Activated T-cell treated with anti-CD3 and anti-CD28 coated beads, Interleukin-2, amount 50 U/mL, for 72 hours (primary cell): ENCODE measurements at regions not wholly inside any gene's neighbourhood (a gene's known extent, or its start where the extent isn't known, plus 50 kb on each side); places are given as distances from the start of the nearest gene placed in this dataset.
"Not testable (repeated sequence)": the region's sequence is repeated elsewhere in the genome, so short reads cannot be mapped to it uniquely, and the experiment has no call there.

Source experiments
- ATAC-seq, 2 donors: fragments of 150-1000 bp; cut with Tn5 transposase; replicated peaks in 1 of 2; 2 replicates each; pipeline ENCODE4 v1.10.0; 2021; ENCODE audit warnings: moderate library complexity in 2 of 2, mild to moderate bottlenecking in 1 of 2
- DNase-seq, 2 donors: peaks; one replicate each; pipeline ENCODE4 v3.0.0; 2021 to 2022; ENCODE audit warnings: mixed read lengths in 1 of 2
- H3K27ac Mint-ChIP-seq: one replicate; pipeline ENCODE4 v1.8.0; 2022; ENCODE audit warnings: mild to moderate bottlenecking, moderate library complexity, mixed read lengths
- H3K27me3 Mint-ChIP-seq: one replicate; pipeline ENCODE4 v1.8.0; 2022; ENCODE audit warnings: low read depth, mixed read lengths
- H3K36me3 Mint-ChIP-seq, 2 donors: one replicate each; pipeline ENCODE4 v1.8.0; 2022; ENCODE audit warnings: mixed read lengths in 2 of 2, mild to moderate bottlenecking in 1 of 2; ENCODE audit not compliant: insufficient read depth in 2 of 2
- H3K4me1 Mint-ChIP-seq: one replicate; pipeline ENCODE4 v1.8.0; 2022; ENCODE audit warnings: low read depth, mixed read lengths
- H3K4me3 Mint-ChIP-seq, 2 donors: one replicate each; pipeline ENCODE4 v1.8.0; 2022; ENCODE audit warnings: mild to moderate bottlenecking in 2 of 2, mixed read lengths in 2 of 2, moderate library complexity in 2 of 2
- H3K9me3 Mint-ChIP-seq, 2 donors: one replicate each; pipeline ENCODE4 v1.8.0; 2022; ENCODE audit warnings: mixed read lengths in 2 of 2

DNA sequence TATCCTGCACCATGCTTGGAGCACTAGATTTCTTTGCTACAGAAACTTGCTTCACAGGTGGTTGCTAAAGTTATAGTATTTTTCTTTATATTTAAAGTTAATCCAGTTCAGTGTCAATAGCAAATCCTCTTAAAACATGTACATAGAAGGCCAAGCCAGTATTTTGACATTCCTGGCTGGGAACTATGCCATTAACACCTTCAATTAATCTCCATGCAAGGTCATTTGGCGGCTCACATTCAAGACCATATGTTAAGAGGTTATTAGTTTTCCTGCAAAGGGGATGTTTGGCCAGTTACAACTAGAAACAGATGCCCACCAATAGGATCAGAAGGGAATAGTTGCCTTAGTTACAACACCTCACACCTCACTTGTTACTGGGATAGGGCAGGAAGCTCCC is 261.3 kb upstream of the MEIS1 start:
- Mint-ChIP-seq H3K27me3 (no peaks in the 10 kb centered on the region), H3K27ac (no peak overlapping the region), H3K4me1 (no peaks in the 10 kb centered on the region), H3K4me3 (no peak overlapping the region), H3K9me3 (no peaks in the 10 kb centered on the region), H3K36me3 (no peaks in the 10 kb centered on the region)
- ATAC-seq, result no peak
- DNase-seq, result no peak

DNA sequence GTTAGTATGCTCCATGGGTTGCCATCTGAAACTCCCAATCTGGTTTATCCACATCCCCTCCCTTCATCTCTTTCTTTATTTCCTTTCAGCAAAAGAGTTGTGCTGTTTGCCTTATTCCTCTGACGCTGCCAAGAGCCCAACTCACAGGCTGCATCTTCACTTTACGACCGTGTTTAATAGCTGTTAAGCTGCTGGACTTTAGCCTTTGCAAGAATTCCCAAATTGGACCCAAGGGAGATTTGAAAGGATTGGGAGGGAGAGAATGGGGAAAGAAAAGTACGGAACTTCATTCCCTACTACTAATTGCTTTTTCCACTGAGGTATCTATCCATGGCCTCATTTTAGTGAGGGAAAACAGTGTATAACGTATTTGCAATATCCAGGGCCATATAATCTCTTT is 263.4 kb upstream of the MEIS1 start:
- Mint-ChIP-seq H3K27me3 (no peaks in the 10 kb centered on the region), H3K27ac (no peak overlapping the region), H3K36me3 (no peaks in the 10 kb centered on the region), H3K4me3 (no peak overlapping the region), H3K9me3 (peaks cover 0 to 3% of the 10 kb centered on the region in 2 donors), H3K4me1 (no peaks in the 10 kb centered on the region)
- no peak for DNase-seq
- ATAC-seq, result no peak

DNA sequence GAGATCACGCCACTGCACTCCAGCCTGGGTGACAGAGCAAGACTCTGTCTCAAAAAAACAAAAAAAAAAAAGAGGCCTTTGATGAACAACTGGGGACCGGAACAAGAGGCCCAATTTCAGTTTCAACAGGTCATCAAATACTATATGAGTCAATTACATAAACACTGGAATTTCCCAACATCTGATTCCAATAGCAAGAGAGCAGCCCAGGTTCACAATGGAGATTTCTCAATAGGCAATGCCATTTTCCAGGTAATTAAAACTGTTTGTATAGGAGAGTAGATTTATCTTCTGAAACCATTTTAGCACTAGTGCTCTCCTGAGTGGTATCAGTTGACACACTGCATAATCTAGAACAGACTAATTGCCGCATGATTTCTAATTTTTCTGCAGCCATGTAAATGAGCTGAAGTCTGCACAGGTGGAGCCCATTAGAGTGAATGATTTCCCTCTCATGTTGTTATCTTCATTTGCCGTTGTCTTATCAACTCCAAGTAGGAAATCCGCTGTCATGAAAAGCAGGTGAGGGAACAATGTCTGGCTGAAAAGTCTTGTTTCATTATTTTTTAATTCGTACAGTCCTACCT is 264.1 kb upstream of the MEIS1 start:
- H3K27ac Mint-ChIP-seq, result no peak overlapping the region
- H3K27me3 Mint-ChIP-seq, result no peaks in the 10 kb centered on the region
- no peak for ATAC-seq
- H3K4me3 Mint-ChIP-seq, result no peak overlapping the region
- H3K36me3 Mint-ChIP-seq, result no peaks in the 10 kb centered on the region
- H3K9me3 Mint-ChIP-seq, result peaks cover 0 to 3% of the 10 kb centered on the region in 2 donors
- no peak for DNase-seq
- H3K4me1 Mint-ChIP-seq, result no peaks in the 10 kb centered on the region

DNA sequence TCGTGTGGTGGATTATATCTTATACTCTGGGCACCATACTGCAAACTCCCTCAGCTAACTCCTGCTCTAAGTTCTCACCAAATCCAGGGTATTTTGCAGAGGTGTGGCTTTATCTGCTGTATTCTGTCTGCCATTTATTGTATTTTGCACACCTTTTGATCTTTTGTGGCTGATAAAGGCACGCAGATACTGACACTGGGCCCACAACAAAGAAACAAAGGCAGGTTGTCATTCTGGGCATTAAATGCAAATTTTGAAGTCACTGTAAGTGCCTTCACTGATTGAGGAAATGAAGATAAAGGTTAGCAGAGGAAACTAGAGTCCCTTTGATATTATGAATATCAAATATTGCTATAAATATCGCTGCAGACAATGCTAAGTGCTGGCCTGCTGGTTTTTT is 265.8 kb upstream of the MEIS1 start:
- H3K9me3 Mint-ChIP-seq, result peaks cover 2 to 3% of the 10 kb centered on the region in 2 donors
- DNase-seq, result no peak
- no peak overlapping the region for H3K27ac Mint-ChIP-seq
- no peak for ATAC-seq
- H3K27me3 Mint-ChIP-seq, result no peaks in the 10 kb centered on the region
- no peaks in the 10 kb centered on the region for H3K4me1 Mint-ChIP-seq
- no peak overlapping the region for H3K4me3 Mint-ChIP-seq
- no peaks in the 10 kb centered on the region for H3K36me3 Mint-ChIP-seq

DNA sequence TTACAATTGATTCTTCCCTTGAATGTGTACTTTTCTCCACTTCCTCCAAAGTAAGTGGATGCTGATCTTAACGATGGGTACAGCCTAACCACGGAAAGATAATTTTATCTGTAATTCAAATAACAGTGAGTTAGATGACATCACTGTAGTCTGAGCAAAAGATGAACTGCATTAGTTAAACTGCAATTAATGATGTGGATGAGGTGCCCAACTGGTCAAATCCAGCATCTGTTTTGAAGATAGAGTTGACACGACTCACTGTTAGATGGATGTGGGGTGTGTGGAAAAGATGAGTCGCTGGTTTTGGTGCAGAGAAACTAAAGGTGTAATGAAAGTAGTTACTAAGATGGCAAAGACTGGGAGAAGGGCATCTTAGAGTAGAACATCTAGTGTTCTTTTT is 270.5 kb upstream of the MEIS1 start:
- Mint-ChIP-seq H3K36me3 (no peaks in the 10 kb centered on the region), H3K27me3 (no peaks in the 10 kb centered on the region), H3K4me3 (no peak overlapping the region), H3K27ac (no peak overlapping the region), H3K9me3 (peaks cover 6% of the 10 kb centered on the region in 2 donors), H3K4me1 (no peaks in the 10 kb centered on the region)
- no peak for DNase-seq
- ATAC-seq, result no peak

DNA sequence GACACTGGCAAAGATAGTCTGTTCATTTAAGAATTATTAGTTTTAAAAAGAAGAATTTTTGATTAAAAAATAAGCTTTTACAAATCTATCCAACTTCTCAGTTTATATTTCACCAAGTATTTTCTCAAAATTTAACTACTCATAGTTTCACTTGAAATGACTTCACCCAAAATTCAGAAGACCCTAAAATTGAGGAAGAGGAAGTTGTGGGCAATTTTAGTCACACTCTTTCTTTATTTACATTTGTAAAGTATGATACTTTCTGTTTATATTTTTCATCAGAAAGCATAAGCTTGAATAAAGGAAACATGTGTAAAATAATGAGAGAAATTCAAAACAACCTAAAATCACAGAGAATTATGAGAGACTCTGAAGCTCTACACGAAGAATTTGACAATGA is 278.8 kb upstream of the MEIS1 start:
- Mint-ChIP-seq H3K36me3 (peaks cover 6 to 7% of the 10 kb centered on the region in 2 donors), H3K9me3 (peaks cover 13 to 15% of the 10 kb centered on the region in 2 donors), H3K4me3 (no peak overlapping the region), H3K4me1 (no peaks in the 10 kb centered on the region), H3K27me3 (no peaks in the 10 kb centered on the region), H3K27ac (no peak overlapping the region)
- DNase-seq (no peak), ATAC-seq (no peak)

DNA sequence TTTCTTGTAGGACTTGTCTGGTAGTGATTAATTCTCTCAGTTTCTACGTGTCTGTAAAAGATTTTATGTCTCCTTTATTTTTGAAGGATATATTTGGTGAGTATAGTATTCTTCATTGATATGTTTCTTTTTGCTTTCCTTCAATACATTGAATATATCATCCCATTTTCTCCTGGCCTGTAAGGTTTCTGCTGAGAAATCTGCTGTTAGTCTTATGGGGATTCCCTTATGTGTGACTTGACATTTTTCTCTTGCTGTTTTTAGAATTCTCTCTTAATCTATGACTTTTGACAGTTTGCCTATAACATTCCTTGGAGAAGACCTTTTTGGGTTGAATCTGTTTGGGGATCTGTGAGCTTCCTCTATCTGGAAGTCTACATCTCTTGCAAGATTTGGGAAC is 281.0 kb upstream of the MEIS1 start:
- Mint-ChIP-seq H3K36me3 (peaks cover 6 to 7% of the 10 kb centered on the region in 2 donors), H3K9me3 (peaks cover 10 to 18% of the 10 kb centered on the region in 2 donors), H3K27me3 (no peaks in the 10 kb centered on the region), H3K4me1 (no peaks in the 10 kb centered on the region), H3K27ac (no peak overlapping the region), H3K4me3 (no peak overlapping the region)
- DNase-seq (no peak), ATAC-seq (no peak)

DNA sequence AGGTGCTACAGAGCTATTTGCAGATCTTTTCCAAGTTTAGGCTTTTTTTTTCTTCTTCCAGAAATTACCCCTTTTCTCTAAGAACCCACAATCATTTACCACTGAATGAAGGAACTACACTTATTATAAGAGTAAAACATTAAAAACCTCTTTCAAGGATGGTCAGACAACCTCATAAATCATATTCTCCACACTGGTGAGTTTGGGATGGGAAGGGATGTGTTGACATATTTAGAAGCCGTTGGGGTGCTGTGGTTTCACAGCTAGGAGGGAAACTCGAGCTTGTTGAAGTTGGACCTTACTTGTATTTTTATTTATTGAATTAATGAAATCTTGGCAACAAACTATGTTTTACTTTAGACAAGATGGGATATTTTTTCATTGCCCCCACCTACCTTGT is 289.4 kb upstream of the MEIS1 start:
- H3K9me3 Mint-ChIP-seq, result peaks cover 6 to 8% of the 10 kb centered on the region in 2 donors
- ATAC-seq (no peak), DNase-seq (no peak)
- H3K4me1 Mint-ChIP-seq, result no peaks in the 10 kb centered on the region
- no peak overlapping the region for H3K27ac Mint-ChIP-seq
- H3K36me3 Mint-ChIP-seq, result no peaks in the 10 kb centered on the region
- H3K4me3 Mint-ChIP-seq, result no peak overlapping the region
- H3K27me3 Mint-ChIP-seq, result no peaks in the 10 kb centered on the region

DNA sequence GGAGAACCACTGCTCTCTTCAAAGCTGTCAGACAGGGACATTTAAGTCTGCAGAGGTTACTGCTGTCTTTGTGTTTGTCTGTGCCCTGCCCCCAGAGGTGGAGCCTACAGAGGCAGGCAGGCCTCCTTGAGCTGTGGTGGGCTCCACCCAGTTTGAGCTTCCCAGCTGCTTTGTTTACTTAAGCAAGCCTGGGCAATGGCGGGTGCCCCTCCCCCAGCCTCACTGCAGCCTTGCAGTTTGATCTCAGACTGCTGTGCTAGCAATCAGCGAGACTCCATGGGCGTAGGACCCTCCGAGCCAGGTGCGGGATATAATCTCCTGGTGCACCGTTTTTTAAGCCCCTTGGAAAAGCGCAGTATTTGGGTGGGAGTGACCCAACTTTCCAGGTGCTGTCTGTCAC is 290.6 kb upstream of the MEIS1 start:
- not testable (repeated sequence) for H3K36me3 Mint-ChIP-seq, DNase-seq, H3K27me3 Mint-ChIP-seq, H3K9me3 Mint-ChIP-seq, H3K27ac Mint-ChIP-seq, H3K4me1 Mint-ChIP-seq, ATAC-seq, H3K4me3 Mint-ChIP-seq

DNA sequence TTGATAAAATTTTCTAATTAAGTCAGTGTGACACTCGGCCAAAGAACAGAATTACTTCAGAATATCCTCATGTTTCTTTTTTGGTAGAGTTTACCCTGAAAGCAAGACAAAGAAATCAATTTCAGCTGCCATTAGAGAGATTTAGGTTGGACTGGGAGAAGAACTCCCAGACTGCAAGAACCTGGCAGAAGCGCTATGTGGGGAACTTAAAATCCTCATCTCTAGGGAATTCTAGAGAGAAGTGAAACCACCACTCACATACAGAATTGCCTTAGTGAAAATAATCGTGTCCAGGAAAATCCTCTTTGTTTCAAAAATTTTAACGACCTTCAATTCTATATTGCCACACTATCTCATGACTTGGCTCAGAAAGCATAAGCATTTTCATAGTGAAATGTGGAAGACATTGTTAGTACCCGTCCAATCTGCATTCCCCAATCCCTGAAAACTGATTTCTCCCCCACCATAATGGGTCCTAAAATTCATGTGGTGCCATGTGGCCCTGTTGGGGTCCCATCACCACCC is 297.3 kb upstream of the MEIS1 start:
- no peaks in the 10 kb centered on the region for H3K27me3 Mint-ChIP-seq
- no peaks in the 10 kb centered on the region for H3K36me3 Mint-ChIP-seq
- no peak overlapping the region for H3K27ac Mint-ChIP-seq
- DNase-seq (no peak), ATAC-seq (no peak)
- peaks cover 9 to 11% of the 10 kb centered on the region in 2 donors for H3K9me3 Mint-ChIP-seq
- H3K4me3 Mint-ChIP-seq, result no peak overlapping the region
- H3K4me1 Mint-ChIP-seq, result no peaks in the 10 kb centered on the region

DNA sequence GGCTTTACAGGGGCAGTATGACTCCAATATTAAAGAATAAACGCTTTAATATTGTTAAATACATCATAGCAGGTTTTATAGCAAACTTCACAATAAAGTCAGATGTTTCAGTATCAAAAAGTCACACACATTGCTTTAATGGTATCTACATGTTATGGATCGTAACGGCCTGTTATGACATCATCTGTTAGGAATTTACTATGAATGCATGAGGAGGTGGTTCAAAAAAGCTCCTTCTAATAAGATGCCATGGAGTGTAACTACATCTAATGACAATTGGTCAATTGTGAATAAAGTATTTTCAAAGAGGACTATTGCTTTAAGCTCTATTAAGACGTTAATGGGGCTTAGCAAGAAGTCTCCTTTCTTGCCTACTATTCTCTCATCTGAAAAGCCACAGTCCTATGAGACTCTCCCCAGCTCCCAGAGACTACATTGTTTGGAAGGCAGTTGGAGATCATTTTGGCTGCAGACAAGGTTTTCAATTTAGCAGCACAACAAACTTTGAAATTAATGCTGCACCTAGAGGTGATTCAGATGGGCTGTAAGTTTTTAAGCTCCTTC is 300.7 kb upstream of the MEIS1 start:
- Mint-ChIP-seq H3K27me3 (no peaks in the 10 kb centered on the region), H3K4me1 (no peaks in the 10 kb centered on the region), H3K36me3 (no peaks in the 10 kb centered on the region), H3K9me3 (peaks cover 7 to 11% of the 10 kb centered on the region in 2 donors), H3K27ac (no peak overlapping the region), H3K4me3 (no peak overlapping the region)
- DNase-seq (no peak), ATAC-seq (no peak)

DNA sequence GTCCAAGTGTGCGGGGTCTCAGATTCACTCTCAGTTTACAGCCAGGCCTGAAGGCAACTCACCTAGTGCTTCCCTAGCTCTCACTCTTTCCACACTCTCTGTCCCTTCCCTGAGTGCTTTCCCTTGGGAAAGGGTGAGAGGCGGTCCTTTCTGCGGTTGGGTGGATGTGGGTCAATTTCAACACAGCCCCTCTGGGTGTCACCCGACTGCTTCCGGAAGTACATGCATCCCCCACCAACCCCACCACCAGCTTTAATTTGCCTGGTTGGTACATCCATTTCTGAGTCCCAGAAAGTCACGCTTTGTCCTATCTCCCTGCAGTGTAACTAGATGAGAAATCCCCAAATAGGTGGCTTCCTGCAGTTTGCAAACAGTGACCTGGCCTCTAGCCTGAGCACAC is 307.3 kb upstream of the MEIS1 start:
- DNase-seq (no peak), ATAC-seq (no peak)
- Mint-ChIP-seq H3K27me3 (no peaks in the 10 kb centered on the region), H3K27ac (no peak overlapping the region), H3K9me3 (no peaks in the 10 kb centered on the region), H3K4me1 (no peaks in the 10 kb centered on the region), H3K36me3 (peaks cover 0 to 1% of the 10 kb centered on the region in 2 donors), H3K4me3 (no peak overlapping the region)

DNA sequence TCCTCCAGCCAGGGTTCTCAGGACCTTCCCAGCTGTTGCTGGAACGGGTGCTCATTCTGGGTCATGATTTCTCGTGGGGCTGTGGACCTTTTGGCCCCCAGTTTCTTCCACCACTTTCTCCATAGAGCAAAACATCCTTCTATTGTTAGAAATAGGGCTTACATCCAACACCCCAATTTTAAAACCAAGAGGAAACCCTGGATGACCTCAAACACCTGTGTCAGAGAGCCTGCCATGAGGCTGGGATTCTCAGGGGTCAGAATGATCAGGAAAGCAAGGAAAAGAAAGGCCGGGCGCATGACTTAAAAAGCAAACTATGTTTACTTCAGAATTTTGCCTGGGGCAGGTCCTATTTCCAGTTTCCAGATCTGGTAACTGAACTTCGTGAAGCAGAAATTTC is 307.9 kb upstream of the MEIS1 start:
- ATAC-seq, result no peak
- H3K36me3 Mint-ChIP-seq, result peaks cover 0 to 1% of the 10 kb centered on the region in 2 donors
- no peaks in the 10 kb centered on the region for H3K9me3 Mint-ChIP-seq
- no peak overlapping the region for H3K4me3 Mint-ChIP-seq
- H3K27me3 Mint-ChIP-seq, result no peaks in the 10 kb centered on the region
- DNase-seq, result no peak
- no peaks in the 10 kb centered on the region for H3K4me1 Mint-ChIP-seq
- H3K27ac Mint-ChIP-seq, result no peak overlapping the region

DNA sequence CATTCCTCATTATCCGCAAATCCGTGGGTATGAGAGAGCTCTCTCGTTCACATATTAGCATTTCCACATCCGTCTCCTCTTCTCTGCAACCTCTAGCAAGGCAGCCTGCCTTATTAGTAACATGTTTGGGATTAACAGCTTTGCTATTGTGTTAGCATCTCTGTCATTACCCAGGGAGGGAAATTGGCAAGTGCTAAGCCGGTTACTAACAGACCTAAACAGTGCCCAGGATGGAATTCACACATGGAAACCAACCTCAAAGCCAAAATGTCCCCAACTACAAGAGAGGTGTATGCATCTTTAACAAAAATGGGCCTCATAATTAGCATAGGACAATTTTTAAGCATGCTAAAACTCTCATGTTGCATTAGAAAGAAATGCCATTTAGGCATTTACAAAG is 309.0 kb upstream of the MEIS1 start:
- no peak overlapping the region for H3K27ac Mint-ChIP-seq
- H3K9me3 Mint-ChIP-seq, result no peaks in the 10 kb centered on the region
- H3K27me3 Mint-ChIP-seq, result no peaks in the 10 kb centered on the region
- no peaks in the 10 kb centered on the region for H3K4me1 Mint-ChIP-seq
- ATAC-seq, result no peak
- no peak for DNase-seq
- H3K36me3 Mint-ChIP-seq, result peaks cover 0 to 1% of the 10 kb centered on the region in 2 donors
- no peak overlapping the region for H3K4me3 Mint-ChIP-seq
